SIG-M5 treated with dmso at 0.1 percent for 504 hours (cell line): ENCODE measurements at regions not wholly inside any gene's neighbourhood (a gene's known extent, or its start where the extent isn't known, plus 50 kb on each side); places are given as distances from the start of the nearest gene placed in this dataset.
A peak's percentile ranks its signal among the peaks of the same experiment; 100 is the strongest.

Experiments
- DNase-seq: peaks from one replicate; lab custom pipeline; 2025; ENCODE audit not compliant: unreplicated experiment; lab: John Stamatoyannopoulos, UW

GRCh38 chr7:9958486-9958885 lies 1015.2 kb upstream of the PHF14 start:
- DNase-seq, result no peak

DNA sequence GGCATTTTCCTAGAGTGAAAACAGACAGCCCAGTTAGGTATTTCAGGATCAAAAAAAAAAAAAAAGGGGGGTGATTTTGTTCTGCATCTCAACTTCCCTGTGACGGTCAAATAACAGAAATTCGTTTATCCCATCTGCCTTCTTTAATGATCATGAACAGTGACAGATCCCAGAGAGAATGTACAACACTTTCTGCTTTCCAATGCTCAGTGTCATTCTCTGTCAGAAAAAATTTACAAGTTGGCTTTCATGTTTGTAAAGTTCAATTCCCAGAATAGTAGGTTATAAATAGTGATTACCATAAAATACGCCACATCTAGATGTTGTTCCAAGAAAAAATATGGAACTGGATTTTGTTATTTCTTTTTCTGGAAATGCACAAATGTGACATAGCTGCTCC lies 1013.2 kb upstream of the PHF14 start:
- no peak for DNase-seq

DNA sequence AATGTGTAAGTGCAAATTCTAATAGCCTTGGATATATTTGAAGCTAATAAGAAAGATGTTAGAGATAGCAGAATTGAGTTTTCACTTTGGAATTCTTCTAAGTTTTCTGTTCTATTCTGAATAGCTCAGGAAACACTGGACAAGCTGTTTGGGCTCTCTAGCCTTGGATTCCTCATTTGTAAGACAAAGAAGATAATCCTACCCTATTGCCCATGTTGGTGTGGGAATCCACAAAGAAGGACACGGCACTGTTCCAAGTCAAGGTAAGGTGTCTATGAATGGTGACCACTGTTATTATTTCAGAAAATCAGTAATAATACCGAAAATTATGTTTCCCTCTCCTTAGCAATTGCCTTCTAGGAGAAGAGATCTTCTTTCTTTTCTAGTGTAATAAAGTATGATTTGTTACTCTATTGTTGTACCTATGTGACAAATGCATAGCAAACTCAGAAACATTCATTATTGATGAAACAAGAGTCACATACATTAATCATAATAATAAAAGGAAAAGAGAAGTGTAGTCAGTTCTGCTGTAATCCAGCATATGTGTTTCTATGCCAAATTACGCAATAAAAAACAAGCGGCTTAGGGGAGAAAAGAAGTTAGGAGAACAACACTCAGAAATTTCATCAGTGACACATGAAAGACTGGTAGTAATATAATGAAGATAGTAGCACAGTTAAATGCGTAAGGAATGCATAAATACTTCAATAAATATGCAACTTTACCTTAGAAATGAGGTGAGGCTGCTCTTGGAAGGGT lies 1012.3 kb upstream of the PHF14 start:
- DNase-seq, result no peak

DNA sequence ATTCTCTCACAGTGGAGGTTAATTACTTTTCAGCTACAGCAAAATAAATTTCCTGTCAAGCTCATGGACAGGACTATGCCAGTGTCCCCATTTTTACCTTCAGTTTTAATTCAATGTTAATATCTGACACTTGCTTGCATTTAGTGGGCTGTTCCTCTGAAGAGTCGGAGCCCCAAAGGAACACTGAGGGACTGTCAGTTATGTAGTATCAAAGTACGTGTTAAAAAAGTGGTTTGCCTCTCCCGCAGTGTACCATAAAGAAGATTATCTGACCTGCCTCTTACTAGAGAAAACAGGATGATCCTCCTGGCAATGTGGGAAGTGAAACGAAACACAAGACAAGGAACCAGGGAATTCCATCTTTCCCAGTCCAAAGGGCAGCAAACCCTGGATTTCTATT lies 1010.9 kb upstream of the PHF14 start:
- DNase-seq, result no peak

DNA sequence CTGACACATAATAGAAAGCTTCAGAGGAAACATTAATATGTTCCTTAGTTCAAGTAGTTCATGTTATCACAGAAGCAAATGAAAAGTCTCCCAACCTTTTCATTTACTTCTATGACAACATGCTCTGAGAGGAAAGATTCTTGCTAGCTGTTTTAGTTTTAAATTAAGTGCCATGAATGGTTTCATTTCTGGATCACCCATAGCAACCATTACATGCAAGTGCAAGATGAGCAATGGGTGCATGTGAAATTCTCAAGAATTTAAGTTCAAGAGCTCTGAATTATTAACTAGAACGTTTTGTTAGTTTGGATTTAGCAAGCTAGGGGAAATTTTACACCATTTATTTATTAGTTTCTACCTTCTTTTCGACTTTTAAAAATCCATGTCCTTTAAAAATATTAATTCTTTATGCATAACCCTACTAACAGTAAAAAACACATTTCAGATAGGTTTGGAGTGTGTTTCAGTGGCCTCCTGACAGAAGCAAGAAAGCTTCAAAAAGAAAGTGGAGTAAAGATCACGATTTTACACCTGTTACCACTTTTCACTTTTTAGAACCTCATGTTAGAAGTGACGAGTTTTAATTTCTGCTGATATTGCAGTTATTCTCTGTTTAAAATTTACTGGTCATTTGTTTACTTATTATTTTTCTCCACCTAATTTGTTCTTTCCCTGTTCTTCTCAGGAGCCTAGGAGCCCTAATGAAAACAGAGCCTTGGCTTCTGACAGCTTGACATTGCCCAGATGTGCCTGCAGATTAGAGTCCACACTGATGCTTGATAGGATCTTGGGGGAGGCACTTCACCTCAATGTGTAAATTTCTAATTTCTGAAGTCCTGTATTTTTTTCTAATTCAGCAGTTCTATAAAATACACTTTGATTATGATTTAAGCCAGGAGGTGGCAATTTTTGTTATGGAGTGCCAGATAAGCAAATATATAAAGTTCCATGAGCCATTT lies 995.3 kb upstream of the PHF14 start:
- DNase-seq, result no peak

DNA sequence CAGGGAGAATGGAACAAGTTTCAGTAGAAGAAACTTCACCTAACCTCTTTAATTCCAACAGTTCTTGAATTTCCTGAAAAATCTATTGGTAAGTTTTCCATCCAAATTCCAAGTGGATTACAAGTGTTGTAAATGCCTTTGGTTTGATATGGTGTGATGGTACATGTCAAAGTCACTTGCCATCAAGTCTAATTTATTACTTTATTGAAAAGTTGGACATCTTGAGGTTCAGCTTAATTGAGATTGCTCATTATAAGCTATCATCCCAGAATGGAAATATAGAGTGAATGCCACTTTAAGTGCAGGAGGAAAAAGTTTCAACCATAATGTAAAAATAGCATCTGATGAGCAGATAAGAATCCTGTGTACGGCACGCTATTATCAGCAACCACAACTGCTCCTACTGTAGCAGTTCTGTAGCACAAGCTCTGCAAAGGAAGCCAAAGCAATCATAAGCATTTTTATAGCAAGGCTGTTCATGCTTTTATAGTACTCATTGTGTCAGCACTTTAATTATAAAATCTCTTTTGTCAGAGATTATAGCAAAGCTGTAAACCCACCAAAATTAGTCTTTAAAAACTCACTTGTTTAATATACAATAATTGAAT lies 991.8 kb upstream of the PHF14 start:
- DNase-seq, result no peak

DNA sequence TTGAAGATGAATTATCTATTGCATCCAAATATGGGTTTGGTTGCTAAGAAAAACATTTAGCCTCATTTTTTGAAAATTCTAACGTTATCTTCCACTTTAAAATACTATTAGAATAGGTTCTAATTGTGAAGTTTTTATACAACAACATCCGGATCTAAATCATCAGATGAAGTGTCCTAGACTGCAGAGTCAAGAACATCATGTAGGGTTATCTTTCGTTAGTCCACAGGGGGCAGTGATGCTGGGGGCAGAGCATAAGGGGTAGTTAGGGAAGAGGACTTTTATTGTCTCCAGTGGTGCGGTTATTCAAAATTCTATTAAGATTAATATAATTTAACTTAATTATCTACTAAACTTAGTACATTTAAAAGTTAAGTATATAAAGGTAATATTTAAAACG lies 990.6 kb upstream of the PHF14 start:
- DNase-seq, result no peak

- no peak for DNase-seq
Observed at GRCh38 chr7:10015687-10016086, 958.0 kb upstream of the PHF14 start.

- no peak for DNase-seq
Observed at GRCh38 chr7:10022480-10022879, 951.2 kb upstream of the PHF14 start.

- peak; percentile 8 for DNase-seq
Observed at GRCh38 chr7:10022957-10023356, 950.7 kb upstream of the PHF14 start.

GRCh38 chr7:10034843-10035556 lies 938.7 kb upstream of the PHF14 start:
- no peak for DNase-seq

GRCh38 chr7:10036693-10037092 lies 937.0 kb upstream of the PHF14 start:
- no peak for DNase-seq

GRCh38 chr7:10038351-10038750 lies 935.3 kb upstream of the PHF14 start:
- DNase-seq, result no peak

DNA sequence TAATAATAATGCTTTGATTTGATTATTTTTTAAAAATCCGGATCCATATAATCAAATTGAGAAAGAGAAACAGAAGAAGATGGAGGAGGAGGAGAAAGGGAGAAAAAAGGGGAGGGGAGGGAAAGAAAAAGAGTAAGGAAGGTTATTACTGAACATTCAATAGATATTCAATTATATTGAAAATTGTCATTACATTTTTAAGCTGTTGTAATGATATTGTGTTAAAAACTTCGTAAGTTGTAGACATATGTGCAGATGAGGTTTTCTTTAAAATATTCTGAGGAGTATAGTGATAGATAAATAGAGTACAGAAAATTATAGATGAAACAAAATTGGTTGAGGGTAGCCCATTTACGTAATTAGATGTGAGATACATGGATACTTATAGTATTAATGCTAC lies 933.0 kb upstream of the PHF14 start:
- no peak for DNase-seq

GRCh38 chr7:10070899-10071298 lies 902.8 kb upstream of the PHF14 start:
- DNase-seq, result no peak

DNA sequence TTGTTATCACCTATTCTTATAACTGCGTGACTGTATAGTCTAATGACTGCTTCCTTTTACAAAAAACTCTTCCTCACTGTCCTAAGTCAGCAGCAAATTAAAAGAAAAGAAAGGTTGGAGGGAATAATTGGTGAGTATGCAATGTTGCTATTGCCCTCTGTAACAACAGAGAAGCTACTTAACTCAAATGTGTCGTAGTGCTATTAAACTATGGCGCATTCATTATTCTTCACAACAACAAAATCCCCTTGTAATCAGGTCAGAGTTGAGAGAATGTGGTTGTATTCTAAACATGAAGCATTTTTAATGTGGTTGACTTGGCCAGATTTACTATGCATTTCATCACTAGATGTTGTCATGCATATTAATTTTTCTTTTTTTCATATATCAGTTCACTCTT lies 897.8 kb upstream of the PHF14 start:
- no peak for DNase-seq

- DNase-seq, result no peak
Observed at GRCh38 chr7:10076660-10077300, 896.9 kb upstream of the PHF14 start.

DNA sequence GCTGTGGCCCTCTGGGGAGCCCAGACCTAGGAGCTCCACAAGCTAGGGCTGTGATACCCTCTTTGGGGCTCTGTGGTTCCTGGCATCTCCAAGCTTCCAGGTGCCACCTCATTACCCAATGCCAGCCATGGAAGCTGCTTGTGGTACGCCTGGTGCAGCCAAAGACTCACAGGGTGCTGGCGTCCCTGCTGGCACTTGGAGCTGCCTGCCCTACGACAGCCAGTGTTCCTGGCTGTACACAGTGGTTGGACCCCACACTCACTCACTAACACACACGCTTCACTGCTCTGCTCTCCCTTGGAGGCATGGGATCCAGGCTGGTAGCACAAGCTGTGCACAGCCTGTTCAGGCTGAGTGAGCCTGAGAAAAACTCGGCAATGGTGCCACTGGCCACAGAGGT lies 894.1 kb upstream of the PHF14 start:
- no peak for DNase-seq

GRCh38 chr7:10082896-10083295 lies 890.8 kb upstream of the PHF14 start:
- DNase-seq, result no peak

GRCh38 chr7:10083766-10084165 lies 889.9 kb upstream of the PHF14 start:
- DNase-seq, result no peak

GRCh38 chr7:10085231-10085630 lies 888.4 kb upstream of the PHF14 start:
- no peak for DNase-seq
